Endothelial cell of umbilical vein (primary cell): ENCODE measurements at regions not wholly inside any gene's neighbourhood (a gene's known extent, or its start where the extent isn't known, plus 50 kb on each side); places are given as distances from the start of the nearest gene placed in this dataset.

ENCODE experiments used
- EZH2 ChIP-seq: IDR thresholded peaks from 2 replicates; pipeline ENCODE4 v1.6.1; 2012; ENCODE audit warnings: borderline replicate concordance, low read depth, mild to moderate bottlenecking, moderate library complexity, low read length, inconsistent platforms; ENCODE audit not compliant: severe bottlenecking
- FOS ChIP-seq: IDR thresholded peaks from 2 replicates; pipeline ENCODE4 v1.6.1; 2011; ENCODE audit warnings: mild to moderate bottlenecking, low read length, moderate library complexity, borderline replicate concordance; ENCODE audit not compliant: insufficient read depth
- POLR2A ChIP-seq: IDR thresholded peaks from 2 replicates; pipeline ENCODE4 v1.6.1; 2012; ENCODE audit warnings: low read depth, mild to moderate bottlenecking, control low read depth, low read length
- POLR2AphosphoS5 ChIP-seq: IDR thresholded peaks from 2 replicates; pipeline ENCODE4 v1.6.1; 2012; ENCODE audit warnings: low read depth, mild to moderate bottlenecking, control low read depth, low read length, moderate library complexity; ENCODE audit not compliant: insufficient read depth
- TF ChIP-seq, protein P1 (sequence below), 2 donors: IDR thresholded peaks; 1 replicate in 1 of 2; 2 replicates in 1 of 2; pipeline ENCODE4 v1.5.1; 2011; ENCODE audit warnings: low read length in 2 of 2, mild to moderate bottlenecking in 2 of 2, moderate library complexity in 2 of 2, control low read depth in 1 of 2, inconsistent platforms in 1 of 2, low read depth in 1 of 2; ENCODE audit not compliant: insufficient read depth in 1 of 2; ENCODE audit errors: extremely low read depth in 1 of 2

DNA sequence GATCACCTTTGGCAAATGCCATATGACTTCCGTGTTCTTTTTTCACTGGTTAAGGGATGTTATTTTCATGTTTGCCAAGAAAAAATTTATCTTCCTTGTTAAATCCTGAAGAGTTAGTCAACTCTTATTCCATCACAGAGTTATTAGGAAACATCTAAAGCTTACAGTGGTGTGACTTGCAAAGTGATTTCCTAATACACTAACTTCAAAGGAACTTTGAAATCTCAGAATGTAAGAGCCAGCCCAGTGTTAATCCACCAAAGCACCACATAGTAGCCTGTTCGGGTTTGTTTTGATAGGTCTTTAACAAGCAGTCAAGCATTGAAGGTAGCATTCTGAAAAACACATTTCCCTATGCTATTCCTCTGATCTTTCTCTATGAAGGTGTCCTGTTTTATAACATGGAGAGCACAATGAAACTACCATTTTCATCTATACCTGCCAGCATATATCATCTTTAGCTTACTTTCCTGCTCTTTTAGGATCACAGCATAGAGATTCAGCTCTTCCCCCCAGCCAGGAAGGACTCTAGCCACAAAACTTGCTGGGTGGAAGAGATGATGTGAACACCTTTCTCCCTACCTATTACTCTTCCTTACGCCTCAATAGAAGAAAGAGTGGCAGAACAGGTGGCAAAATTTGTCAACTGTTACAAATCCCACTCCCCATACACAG, 82.4 kb upstream of the MAGI3 start:
- TF ChIP-seq, protein P1, sequence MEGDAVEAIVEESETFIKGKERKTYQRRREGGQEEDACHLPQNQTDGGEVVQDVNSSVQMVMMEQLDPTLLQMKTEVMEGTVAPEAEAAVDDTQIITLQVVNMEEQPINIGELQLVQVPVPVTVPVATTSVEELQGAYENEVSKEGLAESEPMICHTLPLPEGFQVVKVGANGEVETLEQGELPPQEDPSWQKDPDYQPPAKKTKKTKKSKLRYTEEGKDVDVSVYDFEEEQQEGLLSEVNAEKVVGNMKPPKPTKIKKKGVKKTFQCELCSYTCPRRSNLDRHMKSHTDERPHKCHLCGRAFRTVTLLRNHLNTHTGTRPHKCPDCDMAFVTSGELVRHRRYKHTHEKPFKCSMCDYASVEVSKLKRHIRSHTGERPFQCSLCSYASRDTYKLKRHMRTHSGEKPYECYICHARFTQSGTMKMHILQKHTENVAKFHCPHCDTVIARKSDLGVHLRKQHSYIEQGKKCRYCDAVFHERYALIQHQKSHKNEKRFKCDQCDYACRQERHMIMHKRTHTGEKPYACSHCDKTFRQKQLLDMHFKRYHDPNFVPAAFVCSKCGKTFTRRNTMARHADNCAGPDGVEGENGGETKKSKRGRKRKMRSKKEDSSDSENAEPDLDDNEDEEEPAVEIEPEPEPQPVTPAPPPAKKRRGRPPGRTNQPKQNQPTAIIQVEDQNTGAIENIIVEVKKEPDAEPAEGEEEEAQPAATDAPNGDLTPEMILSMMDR (IDR thresholded peaks at IDR 0.05; ENCODE audit: extremely low read depth in 1 of 2, insufficient read depth in 1 of 2, low read depth in 1 of 2, low read length in 2 of 2) = no peak
- no peak for TF ChIP-seq EZH2
- TF ChIP-seq POLR2AphosphoS5 = no peak
- TF ChIP-seq FOS = no peak
- TF ChIP-seq POLR2A = no peak
